K562 (cell line): ENCODE measurements at regions not wholly inside any gene's neighbourhood (a gene's known extent, or its start where the extent isn't known, plus 50 kb on each side); places are given as distances from the start of the nearest gene placed in this dataset.

Experiments
- ATAC-seq: fragments of 200-7000 bp; cut with Tn5 transposase; 3 replicates; pipeline ENCODE4 v1.9.1; 2020; ENCODE audit warnings: moderate library complexity
- BruUV-seq: library from RNA; stranded (reverse); fragments of 400-500 nt; replicated peaks from 2 replicates; lab custom pipeline; 2021; lab: Mats Ljungman, UMichigan
- CTCF ChIA-PET: fragments of 300-600 bp; formaldehyde crosslinking; extraction: SDS; loops from one replicate; lab custom pipeline; 2021; ENCODE audit warnings: low intra/inter-chr PET ratio; lab: Yijun Ruan, JAX
- POLR2A ChIA-PET: fragments of 300-600, 350-650 bp; sonication (Branson Sonifier 250); formaldehyde crosslinking; extraction: SDS; loops from one replicate; lab custom pipeline; 2021; ENCODE audit warnings: antibody characterized with exemption, inconsistent platforms; lab: Yijun Ruan, JAX
- DNase-seq, 4 experiments: peaks; one replicate each; pipeline versions ENCODE4 v3.0.0 to v3.0.0-alpha.2; 2011 to 2018; ENCODE audit warnings: low spot score in 3 of 4, mixed read lengths in 3 of 4; ENCODE audit errors: extremely low read depth in 1 of 4
- FAIRE-seq: peaks from 2 replicates; lab custom pipeline; 2011; peaks lifted over from hg19 to GRCh38; lab: Jason Lieb, UNC
- H2AFZ ChIP-seq: 2 replicates; pipeline ENCODE4 v1.6.0; 2011; ENCODE audit warnings: low read depth, low read length, control low read depth, inconsistent platforms
- H3K27ac ChIP-seq: fragments of 200-600 bp; 3 replicates; pipeline ENCODE4 v1.8.0; 2011; ENCODE audit warnings: low read depth, mild to moderate bottlenecking, control low read depth, inconsistent platforms, low read length, moderate library complexity, mixed read lengths; ENCODE audit errors: extremely low read depth
- H3K27me3 ChIP-seq, 2 experiments: fragments of 300-600 bp in 1 of 2; 2 replicates in 1 of 2; 3 replicates in 1 of 2; pipeline versions ENCODE4 v1.6.0 to v1.8.0; 2011; ENCODE audit warnings: inconsistent platforms in 2 of 2, low read length in 2 of 2, mild to moderate bottlenecking in 1 of 2, mixed read lengths in 1 of 2, moderate library complexity in 1 of 2; ENCODE audit not compliant: control insufficient read depth in 2 of 2, insufficient read depth in 2 of 2
- H3K36me3 ChIP-seq: fragments of 300-600 bp; 3 replicates; pipeline ENCODE4 v1.8.0; 2011; ENCODE audit warnings: mild to moderate bottlenecking, low read length, inconsistent platforms; ENCODE audit not compliant: control insufficient read depth, insufficient read depth
- H3K4me1 ChIP-seq, 2 experiments: fragments of 200-600 bp in 1 of 2; replicated peaks in 1 of 2; 2 replicates in 1 of 2; 3 replicates in 1 of 2; pipeline versions ENCODE4 v1.5.1 to v1.8.0; 2011; ENCODE audit warnings: inconsistent platforms in 2 of 2, low read length in 2 of 2, mild to moderate bottlenecking in 1 of 2, mixed read lengths in 1 of 2, moderate library complexity in 1 of 2; ENCODE audit not compliant: control insufficient read depth in 2 of 2, insufficient read depth in 2 of 2
- H3K4me2 ChIP-seq: 2 replicates; pipeline ENCODE4 v1.6.1; 2011; ENCODE audit warnings: low read length, control low read depth, inconsistent platforms, mixed read lengths; ENCODE audit not compliant: insufficient read depth
- H3K4me3 ChIP-seq: fragments of 200-600 bp; sonication (generic), shearing (Covaris generic); 2 replicates; pipeline ENCODE4 v1.5.1; 2016; ENCODE audit warnings: control low read depth, inconsistent platforms
- H3K79me2 ChIP-seq: fragments of 200-600 bp; 3 replicates; pipeline ENCODE4 v1.8.0; 2011; ENCODE audit warnings: low read length, inconsistent platforms; ENCODE audit not compliant: control insufficient read depth, insufficient read depth
- H3K9ac ChIP-seq, 2 experiments: 2 replicates each; pipeline versions ENCODE4 v1.6.0 to v1.6.1; 2011; ENCODE audit warnings: low read depth in 2 of 2, low read length in 2 of 2, control low read depth in 1 of 2, inconsistent platforms in 1 of 2, mild to moderate bottlenecking in 1 of 2, mixed read lengths in 1 of 2; ENCODE audit not compliant: insufficient read depth in 1 of 2
- H3K9me1 ChIP-seq: one replicate; pipeline ENCODE4 v1.6.0; 2011; ENCODE audit warnings: inconsistent platforms, mild to moderate bottlenecking, low read length, moderate library complexity; ENCODE audit not compliant: control insufficient read depth, insufficient read depth
- H3K9me3 ChIP-seq: replicated peaks from 2 replicates; pipeline ENCODE4 v1.5.1; 2011; ENCODE audit warnings: low read depth, low read length, inconsistent platforms; ENCODE audit not compliant: control insufficient read depth, insufficient read depth
- H4K20me1 ChIP-seq: replicated peaks from 2 replicates; pipeline ENCODE4 v1.6.1; 2011; ENCODE audit warnings: low read length, inconsistent platforms, mixed read lengths; ENCODE audit not compliant: control insufficient read depth, insufficient read depth
- ELF2 ChIP-seq: fragments of 250-450 bp; sonication (Bioruptor Pico); IDR thresholded peaks from 2 replicates; pipeline ENCODE4 v1.5.0; 2021; ENCODE audit warnings: mild to moderate bottlenecking
- NRF1 ChIP-seq, 2 experiments: fragments of 450-650 bp; IDR thresholded peaks in 1 of 2; conservative IDR thresholded peaks in 1 of 2; 2 replicates each; pipeline ENCODE4 v1.6.1; 2014; ENCODE audit warnings: mild to moderate bottlenecking in 2 of 2
- PHF20 ChIP-seq: fragments of 450-650 bp; IDR thresholded peaks from 2 replicates; pipeline ENCODE4 v1.6.1; 2018; ENCODE audit not compliant: partially characterized antibody
- POLR3G ChIP-seq: IDR thresholded peaks from 2 replicates; pipeline ENCODE4 v1.6.1; 2011; ENCODE audit not compliant: insufficient read length, insufficient replicate concordance; ENCODE audit errors: extremely low read depth
- RREB1 ChIP-seq: fragments of 250-450 bp; sonication (Bioruptor Pico); IDR thresholded peaks from 2 replicates; pipeline ENCODE4 v1.4.0; 2020
- STAT5B ChIP-seq: fragments of 250-450 bp; sonication (Bioruptor Pico); IDR thresholded peaks from 2 replicates; pipeline ENCODE4 v1.8.0; 2021; ENCODE audit warnings: mild to moderate bottlenecking, inconsistent platforms
- TCF7 ChIP-seq: sonication (generic); IDR thresholded peaks from 2 replicates; pipeline ENCODE4 v1.6.1; 2016; ENCODE audit warnings: antibody characterized with exemption, borderline replicate concordance
- ZNF274 ChIP-seq: IDR thresholded peaks from 2 replicates; pipeline ENCODE4 v1.6.1; 2011; ENCODE audit warnings: low read depth, mild to moderate bottlenecking, low read length, moderate library complexity, borderline replicate concordance
- ZNF354B ChIP-seq: fragments of 250-450 bp; sonication (Bioruptor Pico); IDR thresholded peaks from 2 replicates; pipeline ENCODE4 v1.4.0; 2020
- WGBS: fragments of 100-300 bp; shearing (Covaris generic); methylation state at CpG from one replicate; pipeline ENCODE4 v1.1.6; 2016; ENCODE audit warnings: low coverage, mixed read lengths; ENCODE audit not compliant: insufficient coverage; ENCODE audit errors: missing lambda C conversion rate; 5-methylcytosine and 5-hydroxymethylcytosine counted together
- in situ Hi-C: fragments of 300-500 bp; cut with MboI; formaldehyde crosslinking; loops from 4 replicates; pipeline ENCODE4 v1.15.0; 2018; ENCODE audit warnings: inconsistent platforms, mixed read lengths
- intact Hi-C: fragments of 100-400 bp; cut with micrococcal nuclease; formaldehyde crosslinking; loops from 2 replicates; pipeline ENCODE4 v1.14.2; 2022
- TF ChIP-seq, protein P1 (sequence below): fragments of 450-650 bp; IDR thresholded peaks from 2 replicates; pipeline ENCODE4 v1.6.1; 2016; ENCODE audit warnings: mild to moderate bottlenecking

DNA sequence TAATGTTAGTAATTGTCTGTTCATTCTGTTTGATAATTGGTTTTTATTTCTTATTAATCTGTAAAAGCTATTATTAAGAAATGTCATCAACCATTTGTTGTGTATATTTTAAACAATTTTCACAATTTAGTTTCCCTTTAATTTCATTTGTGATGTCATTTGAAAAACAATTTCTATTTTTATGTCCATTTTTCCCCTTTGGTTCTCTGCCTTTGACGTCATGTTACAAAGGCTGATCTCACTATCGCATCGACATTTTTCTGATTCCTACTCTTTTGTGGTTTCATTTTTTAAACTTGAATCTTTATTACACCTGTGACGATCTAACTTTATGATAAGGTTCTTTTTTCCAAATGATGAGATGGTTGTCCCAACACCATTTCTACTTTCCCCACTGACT, 191.0 kb upstream of the ZNF507 start (continued):
- TF ChIP-seq RREB1 = no peak

DNA sequence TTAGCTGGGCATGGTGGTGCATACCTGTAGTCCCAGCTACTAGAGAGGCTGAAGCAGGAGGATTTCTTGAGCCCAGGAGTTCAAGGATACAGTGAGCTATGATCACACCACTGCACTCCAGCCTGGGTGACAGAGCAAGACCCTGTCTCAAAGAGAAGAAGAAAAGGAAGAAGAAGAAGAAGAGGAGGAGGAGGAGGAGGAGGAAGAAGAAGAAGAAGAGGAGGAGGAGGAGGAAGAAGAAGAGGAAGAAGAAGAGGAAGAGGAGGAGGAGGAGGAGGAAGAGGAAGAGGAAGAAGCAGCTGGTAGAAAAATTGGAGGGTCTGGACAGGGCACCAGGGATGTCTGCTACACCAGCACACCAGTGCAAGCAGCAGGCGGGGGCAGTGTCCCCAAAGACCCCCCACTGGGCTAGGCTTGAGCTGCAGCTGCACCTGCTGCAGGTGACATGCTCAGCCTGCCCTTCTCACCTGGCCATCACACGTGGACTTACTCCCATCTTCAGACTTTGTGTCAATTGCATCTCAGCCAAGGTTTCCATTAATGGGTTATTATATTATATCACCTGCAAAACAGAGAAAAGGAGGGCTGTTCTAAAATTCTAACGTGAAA, 180.9 kb upstream of the ZNF507 start:
- Histone ChIP-seq H4K20me1 (no peaks in the 10 kb centered on the region), H3K4me2 (no peak overlapping the region), H2AFZ (no peak overlapping the region), H3K9ac (no peak overlapping the region), H3K27ac (no peak overlapping the region), H3K4me1 (no peaks in the 10 kb centered on the region)
- POLR2A ChIA-PET = no interaction called here
- ATAC-seq = no peak
- in situ Hi-C loops = no loop called here
- TF ChIP-seq TCF7 (no peak), ZNF354B (no peak), ZNF274 (no peak), PHF20 (no peak), ELF2 (no peak), NRF1 (conservative IDR thresholded peaks at IDR 0.05 in 1 of 2, IDR thresholded peaks at IDR 0.05 in 1 of 2) (no peak), STAT5B (CRISPR knock-in tag) (no peak), POLR3G (no peak)
- TF ChIP-seq, protein P1, sequence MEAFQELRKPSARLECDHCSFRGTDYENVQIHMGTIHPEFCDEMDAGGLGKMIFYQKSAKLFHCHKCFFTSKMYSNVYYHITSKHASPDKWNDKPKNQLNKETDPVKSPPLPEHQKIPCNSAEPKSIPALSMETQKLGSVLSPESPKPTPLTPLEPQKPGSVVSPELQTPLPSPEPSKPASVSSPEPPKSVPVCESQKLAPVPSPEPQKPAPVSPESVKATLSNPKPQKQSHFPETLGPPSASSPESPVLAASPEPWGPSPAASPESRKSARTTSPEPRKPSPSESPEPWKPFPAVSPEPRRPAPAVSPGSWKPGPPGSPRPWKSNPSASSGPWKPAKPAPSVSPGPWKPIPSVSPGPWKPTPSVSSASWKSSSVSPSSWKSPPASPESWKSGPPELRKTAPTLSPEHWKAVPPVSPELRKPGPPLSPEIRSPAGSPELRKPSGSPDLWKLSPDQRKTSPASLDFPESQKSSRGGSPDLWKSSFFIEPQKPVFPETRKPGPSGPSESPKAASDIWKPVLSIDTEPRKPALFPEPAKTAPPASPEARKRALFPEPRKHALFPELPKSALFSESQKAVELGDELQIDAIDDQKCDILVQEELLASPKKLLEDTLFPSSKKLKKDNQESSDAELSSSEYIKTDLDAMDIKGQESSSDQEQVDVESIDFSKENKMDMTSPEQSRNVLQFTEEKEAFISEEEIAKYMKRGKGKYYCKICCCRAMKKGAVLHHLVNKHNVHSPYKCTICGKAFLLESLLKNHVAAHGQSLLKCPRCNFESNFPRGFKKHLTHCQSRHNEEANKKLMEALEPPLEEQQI = no peak
- TF ChIP-seq, all 486 proteins: peak for 0
- Histone ChIP-seq H3K36me3 (no peaks in the 10 kb centered on the region), H3K4me3 (no peak overlapping the region), H3K27me3 (peaks cover 0 to 15% of the 10 kb centered on the region in 2 experiments; a peak in 3 of 5 replicates), H3K9me1 (no peaks in the 10 kb centered on the region), H3K79me2 (no peaks in the 10 kb centered on the region), H3K9me3 (no peaks in the 10 kb centered on the region)
- CTCF ChIA-PET = no interaction called here
- no peak for DNase-seq
- 0% methylated on average over 3 of the region's 3 CpGs for WGBS
- intact Hi-C loops = no loop called here
- FAIRE-seq = no peak
- no TSS peak for BruUV-seq
